ENCODE measurements at regions not wholly inside any gene's neighbourhood (a gene's known extent, or its start where the extent isn't known, plus 50 kb on each side); places are given as distances from the start of the nearest gene placed in this dataset.

- DNase-seq (ENCODE audit: low read depth), result no peak
Measured at GRCh38 chr5:174159327-174160114, 114.0 kb downstream of the NSG2 start.

- DNase-seq (ENCODE audit: low read depth), result no peak
Measured at GRCh38 chr5:174165406-174165805, 119.9 kb downstream of the NSG2 start.

GRCh38 chr5:174166231-174167079, 120.9 kb downstream of the NSG2 start:
- no peak for DNase-seq (ENCODE audit: low read depth)

- no peak for DNase-seq (ENCODE audit: low read depth)
Measured at GRCh38 chr5:174167080-174167910, 121.8 kb downstream of the NSG2 start.

- no peak for DNase-seq (ENCODE audit: low read depth)
Measured at GRCh38 chr5:174172152-174172551, 126.6 kb downstream of the NSG2 start.

GRCh38 chr5:174172566-174172965, 127.1 kb downstream of the NSG2 start:
- DNase-seq (ENCODE audit: low read depth), result no peak

GRCh38 chr5:174173766-174174165, 128.3 kb downstream of the NSG2 start:
- no peak for DNase-seq (ENCODE audit: low read depth)

GRCh38 chr5:174175716-174176268, 130.3 kb downstream of the NSG2 start:
- no peak for DNase-seq (ENCODE audit: low read depth)

GRCh38 chr5:174176511-174176910, 131.0 kb downstream of the NSG2 start:
- no peak for DNase-seq (ENCODE audit: low read depth)

- DNase-seq (ENCODE audit: low read depth), result no peak
Measured at GRCh38 chr5:174177531-174177930, 132.0 kb downstream of the NSG2 start.

GRCh38 chr5:174177976-174178605, 132.6 kb downstream of the NSG2 start:
- no peak for DNase-seq (ENCODE audit: low read depth)

- no peak for DNase-seq (ENCODE audit: low read depth)
Measured at GRCh38 chr5:174180639-174181038, 135.1 kb downstream of the NSG2 start.

- no peak for DNase-seq (ENCODE audit: low read depth)
Measured at GRCh38 chr5:174182111-174182510, 136.6 kb downstream of the NSG2 start.

GRCh38 chr5:174183701-174184100, 138.2 kb downstream of the NSG2 start:
- no peak for DNase-seq (ENCODE audit: low read depth)

GRCh38 chr5:174185506-174185905, 140.0 kb downstream of the NSG2 start:
- DNase-seq (ENCODE audit: low read depth), result no peak

GRCh38 chr5:174186096-174186695, 140.7 kb downstream of the NSG2 start:
- no peak for DNase-seq (ENCODE audit: low read depth)

- no peak for DNase-seq (ENCODE audit: low read depth)
Measured at GRCh38 chr5:174187001-174187400, 141.5 kb downstream of the NSG2 start.

- no peak for DNase-seq (ENCODE audit: low read depth)
Measured at GRCh38 chr5:174187481-174187880, 142.0 kb downstream of the NSG2 start.

- no peak for DNase-seq (ENCODE audit: low read depth)
Measured at GRCh38 chr5:174188295-174188694, 142.8 kb downstream of the NSG2 start.

- DNase-seq (ENCODE audit: low read depth), result no peak
Measured at GRCh38 chr5:174189654-174190541, 144.4 kb downstream of the NSG2 start.

All from activated T-helper 1 cell treated with Interleukin-2 at 50 U/mL for 16 hours (primary cell).